Caco-2 (cell line): ENCODE measurements at regions not wholly inside any gene's neighbourhood (a gene's known extent, or its start where the extent isn't known, plus 50 kb on each side); places are given as distances from the start of the nearest gene placed in this dataset.

Experiments used
- BruUV-seq: library from RNA; stranded (reverse); fragments of 400-500 nt; replicated peaks from 2 replicates; lab custom pipeline; 2021; lab: Mats Ljungman, UMichigan
- CTCF ChIA-PET: fragments of 300-600 bp; sonication (Branson Sonifier 250); formaldehyde crosslinking; loops from one replicate; lab custom pipeline; 2022; ENCODE audit warnings: antibody characterized with exemption; lab: Charles Lee
- POLR2A ChIA-PET: fragments of 300-600 bp; sonication (Branson Sonifier 250); formaldehyde crosslinking; loops from one replicate; lab custom pipeline; 2022; ENCODE audit warnings: antibody characterized with exemption; lab: Charles Lee
- DNase-seq, 2 experiments: peaks; one replicate each; pipeline versions ENCODE4 v3.0.0 to v3.0.0-alpha.2; 2020 to 2022
- H3K27me3 ChIP-seq: replicated peaks from 2 replicates; pipeline ENCODE4 v1.6.0; 2011; ENCODE audit warnings: low read length; ENCODE audit not compliant: control insufficient read depth, insufficient read depth
- H3K36me3 ChIP-seq: 2 replicates; pipeline ENCODE4 v1.5.1; 2011; ENCODE audit warnings: low read length; ENCODE audit not compliant: control insufficient read depth, insufficient read depth
- H3K4me1 ChIP-seq: fragments of 250-450 bp; sonication (Bioruptor Pico); 2 replicates; pipeline ENCODE4 v1.5.1; 2020; ENCODE audit warnings: mild to moderate bottlenecking
- H3K4me3 ChIP-seq: 2 replicates; pipeline ENCODE4 v1.5.1; 2011; ENCODE audit warnings: low read depth, mild to moderate bottlenecking, control low read depth, low read length
- H3K9me3 ChIP-seq: fragments of 250-450 bp; sonication (Bioruptor Pico); 2 replicates; pipeline ENCODE4 v1.5.1; 2020; ENCODE audit warnings: mild to moderate bottlenecking, moderate library complexity
- H3K27ac Mint-ChIP-seq: one replicate; pipeline ENCODE4 v1.8.0; 2022; ENCODE audit warnings: mixed read lengths; ENCODE audit not compliant: unreplicated experiment
- H3K27me3 Mint-ChIP-seq: one replicate; pipeline ENCODE4 v1.8.0; 2022; ENCODE audit warnings: mixed read lengths; ENCODE audit not compliant: insufficient read depth, unreplicated experiment
- H3K36me3 Mint-ChIP-seq: one replicate; pipeline ENCODE4 v1.8.0; 2022; ENCODE audit warnings: mild to moderate bottlenecking, mixed read lengths; ENCODE audit not compliant: insufficient read depth, unreplicated experiment
- H3K4me1 Mint-ChIP-seq: one replicate; pipeline ENCODE4 v1.8.0; 2022; ENCODE audit warnings: low read depth, mixed read lengths; ENCODE audit not compliant: unreplicated experiment
- H3K4me3 Mint-ChIP-seq: one replicate; pipeline ENCODE4 v1.8.0; 2022; ENCODE audit warnings: mild to moderate bottlenecking, moderate library complexity, mixed read lengths; ENCODE audit not compliant: unreplicated experiment
- H3K9me3 Mint-ChIP-seq: one replicate; pipeline ENCODE4 v1.8.0; 2022; ENCODE audit warnings: mixed read lengths; ENCODE audit not compliant: unreplicated experiment
- CTCF ChIP-seq, 2 experiments: fragments of 200-600 bp in 1 of 2; IDR thresholded peaks; 1 replicate in 1 of 2; 2 replicates in 1 of 2; pipeline versions ENCODE4 v1.5.1 to v1.8.0; 2011 to 2022; ENCODE audit warnings: antibody characterized with exemption in 1 of 2, control low read depth in 1 of 2, inconsistent platforms in 1 of 2, low read depth in 1 of 2, low read length in 1 of 2, mild to moderate bottlenecking in 1 of 2, moderate library complexity in 1 of 2; ENCODE audit not compliant: insufficient read depth in 1 of 2, severe bottlenecking in 1 of 2, unreplicated experiment in 1 of 2
- intact Hi-C: fragments of 100-400 bp; cut with micrococcal nuclease; formaldehyde crosslinking; loops from one replicate; pipeline ENCODE4 v1.10.0; 2022; ENCODE audit not compliant: unreplicated experiment

GRCh38 chr3:89946884-89947283 lies 839.5 kb downstream of the EPHA3 start:
- H3K36me3 Mint-ChIP-seq = no peaks in the 10 kb centered on the region
- TF ChIP-seq CTCF (IDR thresholded peaks at IDR 0.05; ENCODE audit: insufficient read depth in 1 of 2, low read depth in 1 of 2, low read length in 1 of 2, severe bottlenecking in 1 of 2, unreplicated experiment in 1 of 2) = no peak
- H3K27me3 Mint-ChIP-seq = no peaks in the 10 kb centered on the region
- no peak overlapping the region for H3K4me3 ChIP-seq
- no peaks in the 10 kb centered on the region for H3K27me3 ChIP-seq
- no peaks in the 10 kb centered on the region for H3K9me3 ChIP-seq
- ChIA-PET CTCF (no interaction called here), POLR2A (no interaction called here)
- H3K4me1 ChIP-seq = no peaks in the 10 kb centered on the region
- peaks cover 5% of the 10 kb centered on the region for H3K9me3 Mint-ChIP-seq
- no TSS peak for BruUV-seq
- no peak overlapping the region for H3K4me3 Mint-ChIP-seq
- intact Hi-C loops = no loop called here
- no peak for DNase-seq
- H3K27ac Mint-ChIP-seq = no peak overlapping the region
- H3K36me3 ChIP-seq = no peaks in the 10 kb centered on the region
- no peaks in the 10 kb centered on the region for H3K4me1 Mint-ChIP-seq

GRCh38 chr3:89947337-89947954 lies 840.0 kb downstream of the EPHA3 start:
- Histone ChIP-seq H3K36me3 (no peaks in the 10 kb centered on the region), H3K4me1 (no peaks in the 10 kb centered on the region), H3K27me3 (no peaks in the 10 kb centered on the region), H3K4me3 (no peak overlapping the region), H3K9me3 (no peaks in the 10 kb centered on the region)
- intact Hi-C loops = no loop called here
- H3K36me3 Mint-ChIP-seq = no peaks in the 10 kb centered on the region
- DNase-seq = no peak
- no peaks in the 10 kb centered on the region for H3K9me3 Mint-ChIP-seq
- CTCF ChIA-PET = no interaction called here
- no peak overlapping the region for H3K4me3 Mint-ChIP-seq
- POLR2A ChIA-PET = no interaction called here
- no peaks in the 10 kb centered on the region for H3K27me3 Mint-ChIP-seq
- no peak for TF ChIP-seq CTCF (IDR thresholded peaks at IDR 0.05; ENCODE audit: insufficient read depth in 1 of 2, low read depth in 1 of 2, low read length in 1 of 2, severe bottlenecking in 1 of 2, unreplicated experiment in 1 of 2)
- BruUV-seq = no TSS peak
- H3K27ac Mint-ChIP-seq = no peak overlapping the region
- H3K4me1 Mint-ChIP-seq = no peaks in the 10 kb centered on the region

- no TSS peak for BruUV-seq
- Histone ChIP-seq H3K27me3 (no peaks in the 10 kb centered on the region), H3K4me3 (no peak overlapping the region), H3K36me3 (no peaks in the 10 kb centered on the region), H3K4me1 (no peaks in the 10 kb centered on the region), H3K9me3 (no peaks in the 10 kb centered on the region)
- Mint-ChIP-seq H3K4me1 (no peaks in the 10 kb centered on the region), H3K36me3 (no peaks in the 10 kb centered on the region), H3K9me3 (no peaks in the 10 kb centered on the region), H3K27me3 (no peaks in the 10 kb centered on the region), H3K27ac (no peak overlapping the region), H3K4me3 (no peak overlapping the region)
- ChIA-PET CTCF (no interaction called here), POLR2A (no interaction called here)
- TF ChIP-seq CTCF (IDR thresholded peaks at IDR 0.05; ENCODE audit: insufficient read depth in 1 of 2, low read depth in 1 of 2, low read length in 1 of 2, severe bottlenecking in 1 of 2, unreplicated experiment in 1 of 2) = no peak
- intact Hi-C loops = no loop called here
- no peak for DNase-seq
These were observed 840.6 kb downstream of the EPHA3 start for GRCh38 chr3:89948008-89948407.
